OCI-LY3 (cell line): ENCODE measurements at regions not wholly inside any gene's neighbourhood (a gene's known extent, or its start where the extent isn't known, plus 50 kb on each side); places are given as distances from the start of the nearest gene placed in this dataset.

Experiments used
- H2AFZ ChIP-seq: fragments of 200-600, 300-600 bp; shearing (Covaris generic); 2 replicates; pipeline ENCODE4 v1.6.0; 2014; ENCODE audit warnings: antibody characterized with exemption, low read depth, low read length
- H3K27ac ChIP-seq: fragments of 200-600, 300-600 bp; sonication (generic); 2 replicates; pipeline ENCODE4 v1.5.1; 2014; ENCODE audit warnings: mild to moderate bottlenecking, low read length, moderate library complexity, mixed read lengths
- H3K27me3 ChIP-seq: fragments of 200-600, 300-600 bp; sonication (generic); 2 replicates; pipeline ENCODE4 v1.6.1; 2014; ENCODE audit warnings: low read depth, low read length, mixed read lengths
- H3K36me3 ChIP-seq: fragments of 200-600, 300-600 bp; sonication (generic); replicated peaks from 2 replicates; pipeline ENCODE3; 2014; ENCODE audit warnings: low read depth, low read length, mixed read lengths
- H3K4me1 ChIP-seq: fragments of 300-600, 200-600 bp; sonication (generic); 2 replicates; pipeline ENCODE4 v1.6.1; 2014; ENCODE audit warnings: low read length, mixed read lengths
- H3K4me2 ChIP-seq: fragments of 200-600, 300-600 bp; sonication (generic); 2 replicates; pipeline ENCODE4 v1.6.1; 2014; ENCODE audit warnings: low read length, mixed read lengths
- H3K4me3 ChIP-seq: fragments of 300-600, 200-600 bp; sonication (generic); 2 replicates; pipeline ENCODE4 v1.5.1; 2014; ENCODE audit warnings: antibody characterized with exemption, mild to moderate bottlenecking, low read length, moderate library complexity
- H3K79me2 ChIP-seq: fragments of 300-600, 200-600 bp; shearing (Covaris generic); 2 replicates; pipeline ENCODE4 v1.6.1; 2014; ENCODE audit warnings: mild to moderate bottlenecking, low read length, mixed read lengths
- H3K9ac ChIP-seq: fragments of 300-600, 200-600 bp; shearing (Covaris generic); 2 replicates; pipeline ENCODE4 v1.6.0; 2014; ENCODE audit warnings: mild to moderate bottlenecking, low read length, moderate library complexity
- H3K9me3 ChIP-seq: fragments of 200-600, 300-600 bp; shearing (Covaris generic); 2 replicates; pipeline ENCODE4 v1.6.1; 2014; ENCODE audit warnings: low read length, mixed read lengths; ENCODE audit not compliant: insufficient read depth
- H4K20me1 ChIP-seq: fragments of 200-600, 300-600 bp; sonication (generic); 2 replicates; pipeline ENCODE4 v1.6.1; 2016; ENCODE audit warnings: low read length, mixed read lengths; ENCODE audit not compliant: insufficient read depth
- CTCF ChIP-seq: fragments of 200-600, 300-600 bp; sonication (generic); IDR thresholded peaks from 2 replicates; pipeline ENCODE4 v1.5.1; 2014; ENCODE audit warnings: antibody characterized with exemption, low read length, low read depth
- EZH2phosphoT487 ChIP-seq: fragments of 200-600 bp; shearing (Covaris generic); IDR thresholded peaks from 2 replicates; pipeline ENCODE4 v1.6.1; 2018; ENCODE audit warnings: antibody characterized with exemption, mixed run types, low read depth

DNA sequence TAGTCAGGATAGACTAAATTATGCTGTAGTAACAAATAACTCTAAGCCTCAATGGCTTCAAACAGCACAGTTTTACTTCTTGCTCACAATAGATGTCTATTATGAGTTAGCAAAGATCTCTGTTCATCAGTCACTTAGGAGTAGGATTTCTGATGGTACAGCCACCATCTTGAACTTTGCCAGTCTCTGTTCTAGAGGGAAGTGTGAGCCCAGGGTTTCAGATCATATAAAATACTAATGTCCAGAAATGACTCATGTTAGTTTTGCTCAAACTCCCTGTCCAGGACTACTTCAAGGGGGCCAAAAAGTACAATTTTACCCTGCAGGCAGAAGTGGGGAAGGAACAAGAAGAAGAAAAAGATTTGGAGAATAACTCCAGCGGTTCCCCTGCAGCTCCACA lies 77.1 kb upstream of the LSM6 start:
- peak overlapping the region; percentile 62 for H3K4me3 ChIP-seq
- peak overlapping the region; percentile 15; the same call in 1 of the 2 replicates for H2AFZ ChIP-seq
- TF ChIP-seq EZH2phosphoT487 (no peak), CTCF (no peak)
- H3K9me3 ChIP-seq = peaks cover 5% of the 10 kb centered on the region; the same call in 1 of the 2 replicates
- H3K27me3 ChIP-seq = no peaks in the 10 kb centered on the region
- H3K4me1 ChIP-seq = peaks cover 51% of the 10 kb centered on the region
- H4K20me1 ChIP-seq = no peaks in the 10 kb centered on the region
- peaks cover 2% of the 10 kb centered on the region for H3K36me3 ChIP-seq
- H3K79me2 ChIP-seq = no peaks in the 10 kb centered on the region
- peak overlapping the region; percentile 57 for H3K9ac ChIP-seq
- H3K27ac ChIP-seq = peak overlapping the region; percentile 83
- H3K4me2 ChIP-seq = peak overlapping the region; percentile 89

GRCh38 chr4:146096371-146096770 lies 79.1 kb upstream of the LSM6 start:
- peak overlapping the region; percentile 23; the same call in 1 of the 2 replicates for H3K27ac ChIP-seq
- no peak for TF ChIP-seq CTCF
- no peak for TF ChIP-seq EZH2phosphoT487
- H3K4me1 ChIP-seq = peaks cover 58% of the 10 kb centered on the region
- H3K9ac ChIP-seq = no peak overlapping the region; the same call in 1 of the 2 replicates
- no peak overlapping the region for H3K4me3 ChIP-seq
- H3K4me2 ChIP-seq = peak overlapping the region; percentile 54
- H3K9me3 ChIP-seq = peaks cover 5% of the 10 kb centered on the region; the same call in 1 of the 2 replicates
- no peaks in the 10 kb centered on the region for H3K27me3 ChIP-seq
- no peaks in the 10 kb centered on the region for H3K79me2 ChIP-seq
- H4K20me1 ChIP-seq = no peaks in the 10 kb centered on the region
- H2AFZ ChIP-seq = no peak overlapping the region
- peaks cover 2% of the 10 kb centered on the region for H3K36me3 ChIP-seq

GRCh38 chr4:146095860-146096259 lies 79.7 kb upstream of the LSM6 start:
- peaks cover 2% of the 10 kb centered on the region for H3K36me3 ChIP-seq
- H3K27ac ChIP-seq = peak overlapping the region; percentile 23
- TF ChIP-seq EZH2phosphoT487 (no peak), CTCF (peak; percentile 34)
- H3K9ac ChIP-seq = peak overlapping the region; percentile 20
- no peak overlapping the region for H2AFZ ChIP-seq
- no peaks in the 10 kb centered on the region for H3K27me3 ChIP-seq
- peaks cover 58% of the 10 kb centered on the region for H3K4me1 ChIP-seq
- H3K4me3 ChIP-seq = peak overlapping the region; percentile 20
- peaks cover 5% of the 10 kb centered on the region; the same call in 1 of the 2 replicates for H3K9me3 ChIP-seq
- no peaks in the 10 kb centered on the region for H4K20me1 ChIP-seq
- H3K79me2 ChIP-seq = no peaks in the 10 kb centered on the region
- peak overlapping the region; percentile 54 for H3K4me2 ChIP-seq

GRCh38 chr4:146095091-146095690 lies 80.3 kb upstream of the LSM6 start:
- no peaks in the 10 kb centered on the region for H3K79me2 ChIP-seq
- H3K4me2 ChIP-seq = peak overlapping the region; percentile 54
- H3K4me3 ChIP-seq = peak overlapping the region; percentile 20
- peaks cover 2% of the 10 kb centered on the region for H3K36me3 ChIP-seq
- H2AFZ ChIP-seq = peak overlapping the region; percentile 27; the same call in 1 of the 2 replicates
- H3K9ac ChIP-seq = peak overlapping the region; percentile 20
- no peaks in the 10 kb centered on the region for H4K20me1 ChIP-seq
- H3K27ac ChIP-seq = peak overlapping the region; percentile 23
- peaks cover 58% of the 10 kb centered on the region for H3K4me1 ChIP-seq
- peak; percentile 99 for TF ChIP-seq CTCF
- no peak for TF ChIP-seq EZH2phosphoT487
- no peaks in the 10 kb centered on the region for H3K9me3 ChIP-seq
- no peaks in the 10 kb centered on the region for H3K27me3 ChIP-seq
